ENCODE measurements at regions not wholly inside any gene's neighbourhood (a gene's known extent, or its start where the extent isn't known, plus 50 kb on each side); places are given as distances from the start of the nearest gene placed in this dataset.

DNA sequence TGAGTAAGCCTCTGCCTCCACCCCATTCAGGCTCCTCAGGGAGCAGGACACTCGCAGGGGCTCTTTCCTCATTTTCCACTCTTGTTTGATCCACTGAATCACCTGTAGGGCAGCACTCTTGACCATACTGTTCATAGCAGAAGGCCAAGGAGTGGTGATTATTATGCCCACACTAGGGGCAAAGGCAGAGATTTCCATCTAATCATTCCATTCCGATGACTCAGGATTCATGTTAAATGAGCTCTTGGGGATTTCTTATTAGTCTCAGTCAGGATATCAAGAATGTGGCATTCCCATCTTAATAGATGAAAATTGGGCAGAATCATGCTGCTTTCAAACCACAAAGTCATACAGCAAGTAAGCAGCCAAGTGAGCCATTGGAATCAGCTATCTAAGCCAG lies 101.9 kb upstream of the MOCS1 start:
- TF ChIP-seq, protein P1, sequence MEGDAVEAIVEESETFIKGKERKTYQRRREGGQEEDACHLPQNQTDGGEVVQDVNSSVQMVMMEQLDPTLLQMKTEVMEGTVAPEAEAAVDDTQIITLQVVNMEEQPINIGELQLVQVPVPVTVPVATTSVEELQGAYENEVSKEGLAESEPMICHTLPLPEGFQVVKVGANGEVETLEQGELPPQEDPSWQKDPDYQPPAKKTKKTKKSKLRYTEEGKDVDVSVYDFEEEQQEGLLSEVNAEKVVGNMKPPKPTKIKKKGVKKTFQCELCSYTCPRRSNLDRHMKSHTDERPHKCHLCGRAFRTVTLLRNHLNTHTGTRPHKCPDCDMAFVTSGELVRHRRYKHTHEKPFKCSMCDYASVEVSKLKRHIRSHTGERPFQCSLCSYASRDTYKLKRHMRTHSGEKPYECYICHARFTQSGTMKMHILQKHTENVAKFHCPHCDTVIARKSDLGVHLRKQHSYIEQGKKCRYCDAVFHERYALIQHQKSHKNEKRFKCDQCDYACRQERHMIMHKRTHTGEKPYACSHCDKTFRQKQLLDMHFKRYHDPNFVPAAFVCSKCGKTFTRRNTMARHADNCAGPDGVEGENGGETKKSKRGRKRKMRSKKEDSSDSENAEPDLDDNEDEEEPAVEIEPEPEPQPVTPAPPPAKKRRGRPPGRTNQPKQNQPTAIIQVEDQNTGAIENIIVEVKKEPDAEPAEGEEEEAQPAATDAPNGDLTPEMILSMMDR (IDR thresholded peaks at IDR 0.05): no peak
- no peak for TF ChIP-seq EP300 (IDR thresholded peaks at IDR 0.05)
